ENCODE measurements at regions not wholly inside any gene's neighbourhood (a gene's known extent, or its start where the extent isn't known, plus 50 kb on each side); places are given as distances from the start of the nearest gene placed in this dataset.

GRCh38 chr10:8412541-8412940 is 358.1 kb downstream of the GATA3 start:
- no peak for TF ChIP-seq EZH2 (IDR thresholded peaks at IDR 0.05; ENCODE audit: low read length)
- TF ChIP-seq, protein P1, sequence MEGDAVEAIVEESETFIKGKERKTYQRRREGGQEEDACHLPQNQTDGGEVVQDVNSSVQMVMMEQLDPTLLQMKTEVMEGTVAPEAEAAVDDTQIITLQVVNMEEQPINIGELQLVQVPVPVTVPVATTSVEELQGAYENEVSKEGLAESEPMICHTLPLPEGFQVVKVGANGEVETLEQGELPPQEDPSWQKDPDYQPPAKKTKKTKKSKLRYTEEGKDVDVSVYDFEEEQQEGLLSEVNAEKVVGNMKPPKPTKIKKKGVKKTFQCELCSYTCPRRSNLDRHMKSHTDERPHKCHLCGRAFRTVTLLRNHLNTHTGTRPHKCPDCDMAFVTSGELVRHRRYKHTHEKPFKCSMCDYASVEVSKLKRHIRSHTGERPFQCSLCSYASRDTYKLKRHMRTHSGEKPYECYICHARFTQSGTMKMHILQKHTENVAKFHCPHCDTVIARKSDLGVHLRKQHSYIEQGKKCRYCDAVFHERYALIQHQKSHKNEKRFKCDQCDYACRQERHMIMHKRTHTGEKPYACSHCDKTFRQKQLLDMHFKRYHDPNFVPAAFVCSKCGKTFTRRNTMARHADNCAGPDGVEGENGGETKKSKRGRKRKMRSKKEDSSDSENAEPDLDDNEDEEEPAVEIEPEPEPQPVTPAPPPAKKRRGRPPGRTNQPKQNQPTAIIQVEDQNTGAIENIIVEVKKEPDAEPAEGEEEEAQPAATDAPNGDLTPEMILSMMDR (optimal IDR thresholded peaks at IDR 0.05 in 1 of 3, IDR thresholded peaks at IDR 0.05 in 1 of 3, conservative IDR thresholded peaks at IDR 0.05 in 1 of 3; ENCODE audit: extremely low read depth in 1 of 3, insufficient read depth in 2 of 3, low read length in 3 of 3) = no peak
